Karpas-422 (cell line): ENCODE measurements at regions not wholly inside any gene's neighbourhood (a gene's known extent, or its start where the extent isn't known, plus 50 kb on each side); places are given as distances from the start of the nearest gene placed in this dataset.

Experiments
- DNase-seq: peaks from one replicate; pipeline ENCODE4 v3.0.0-alpha.2; 2015
- H2AFZ ChIP-seq: fragments of 200-600 bp; sonication (generic); 2 replicates; pipeline ENCODE4 v1.6.1; 2014; ENCODE audit warnings: antibody characterized with exemption, low read length, mixed read lengths
- H3K27ac ChIP-seq: fragments of 200-600 bp; sonication (generic); 2 replicates; pipeline ENCODE4 v1.5.1; 2014; ENCODE audit warnings: mild to moderate bottlenecking, low read length, moderate library complexity
- H3K27me3 ChIP-seq: fragments of 200-600 bp; sonication (generic); 2 replicates; pipeline ENCODE4 v1.6.1; 2014; ENCODE audit warnings: low read length, mixed read lengths
- H3K36me3 ChIP-seq: fragments of 200-600 bp; sonication (generic); 2 replicates; pipeline ENCODE4 v1.6.1; 2014; ENCODE audit warnings: low read length, mixed read lengths; ENCODE audit not compliant: insufficient read depth
- H3K4me1 ChIP-seq: fragments of 200-600 bp; sonication (generic); 2 replicates; pipeline ENCODE4 v1.6.1; 2014; ENCODE audit warnings: mild to moderate bottlenecking, low read length, mixed read lengths
- H3K4me2 ChIP-seq: fragments of 200-600 bp; sonication (generic); 2 replicates; pipeline ENCODE4 v1.6.1; 2014; ENCODE audit warnings: low read length, low read depth, mild to moderate bottlenecking; ENCODE audit not compliant: poor library complexity, severe bottlenecking
- H3K4me3 ChIP-seq: fragments of 200-600 bp; sonication (generic); 2 replicates; pipeline ENCODE4 v1.5.1; 2014; ENCODE audit warnings: mild to moderate bottlenecking, antibody characterized with exemption, low read length, mixed read lengths
- H3K79me2 ChIP-seq: fragments of 200-600 bp; sonication (generic); 2 replicates; pipeline ENCODE4 v1.6.1; 2014; ENCODE audit warnings: mild to moderate bottlenecking, low read length, mixed read lengths
- H3K9ac ChIP-seq: fragments of 200-600 bp; sonication (generic); 2 replicates; pipeline ENCODE4 v1.6.0; 2014; ENCODE audit warnings: low read length
- H3K9me2 ChIP-seq: fragments of 200-600 bp; sonication (generic), shearing (Covaris generic); replicated peaks from 2 replicates; pipeline ENCODE4 v1.6.0; 2014; ENCODE audit warnings: mild to moderate bottlenecking, low read length, moderate library complexity; ENCODE audit not compliant: insufficient read depth
- H3K9me3 ChIP-seq: fragments of 300-700, 200-600 bp; sonication (generic); 2 replicates; pipeline ENCODE4 v1.6.1; 2014; ENCODE audit warnings: low read length, mixed read lengths
- H4K20me1 ChIP-seq: fragments of 200-600 bp; sonication (generic); 2 replicates; pipeline ENCODE4 v1.6.1; 2014; ENCODE audit warnings: mild to moderate bottlenecking, antibody characterized with exemption, low read length, low read depth; ENCODE audit not compliant: insufficient read depth

- H3K27me3 ChIP-seq, result no peaks in the 10 kb centered on the region
- no peak overlapping the region for H3K4me2 ChIP-seq
- no peak overlapping the region for H3K9ac ChIP-seq
- no peaks in the 10 kb centered on the region for H3K9me3 ChIP-seq
- H3K79me2 ChIP-seq, result no peaks in the 10 kb centered on the region
- no peak for DNase-seq
- H4K20me1 ChIP-seq, result no peaks in the 10 kb centered on the region
- no peak overlapping the region for H3K27ac ChIP-seq
- H3K4me3 ChIP-seq, result no peak overlapping the region
- H2AFZ ChIP-seq, result no peak overlapping the region; the same call in 1 of the 2 replicates
- no peaks in the 10 kb centered on the region for H3K36me3 ChIP-seq
- no peaks in the 10 kb centered on the region for H3K9me2 ChIP-seq
- peaks cover 8% of the 10 kb centered on the region for H3K4me1 ChIP-seq
Measured at GRCh38 chr18:76569644-76570419, 74.8 kb upstream of the ZNF516 start.

GRCh38 chr18:76568731-76569130 lies 73.7 kb upstream of the ZNF516 start:
- Histone ChIP-seq H3K79me2 (no peaks in the 10 kb centered on the region), H3K4me2 (no peak overlapping the region), H3K4me3 (no peak overlapping the region), H3K27me3 (no peaks in the 10 kb centered on the region), H3K9ac (no peak overlapping the region), H3K27ac (no peak overlapping the region), H3K9me3 (no peaks in the 10 kb centered on the region), H4K20me1 (no peaks in the 10 kb centered on the region), H3K4me1 (peaks cover 12% of the 10 kb centered on the region), H3K9me2 (no peaks in the 10 kb centered on the region), H2AFZ (no peak overlapping the region), H3K36me3 (no peaks in the 10 kb centered on the region)
- DNase-seq, result no peak

DNA sequence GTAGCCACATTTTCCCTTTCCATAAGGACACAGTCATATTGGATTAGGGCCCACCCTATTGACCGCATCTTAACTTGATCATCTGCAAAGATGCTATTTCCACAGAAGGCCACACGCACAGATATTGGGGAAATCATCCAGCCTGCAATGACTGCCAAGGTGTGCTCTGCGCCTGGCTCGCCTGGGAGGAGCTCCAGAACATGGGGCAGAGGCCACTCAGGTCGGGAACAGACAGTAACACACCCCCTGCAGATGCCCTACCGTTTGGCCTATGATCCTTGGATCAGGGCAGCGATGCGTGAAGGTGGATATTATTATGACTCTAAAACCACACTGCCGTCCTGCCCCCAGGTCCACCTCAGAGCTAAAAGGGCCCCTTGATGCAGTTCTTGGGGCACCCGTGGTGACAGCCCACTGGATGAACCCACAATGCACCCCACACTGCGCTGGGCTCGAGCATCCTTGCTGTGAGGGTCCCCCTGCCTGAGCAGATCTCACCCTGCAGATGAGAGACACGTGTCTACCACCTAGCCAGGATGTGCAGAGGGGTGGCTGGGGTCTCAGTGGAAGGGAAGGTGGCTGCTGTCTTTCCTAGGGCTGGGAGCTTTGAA lies 72.9 kb upstream of the ZNF516 start:
- Histone ChIP-seq H4K20me1 (no peaks in the 10 kb centered on the region), H3K9ac (no peak overlapping the region), H3K9me3 (no peaks in the 10 kb centered on the region), H3K27me3 (no peaks in the 10 kb centered on the region), H3K4me1 (peaks cover 12% of the 10 kb centered on the region), H3K27ac (no peak overlapping the region), H3K79me2 (no peaks in the 10 kb centered on the region), H3K4me2 (no peak overlapping the region), H3K36me3 (no peaks in the 10 kb centered on the region), H3K9me2 (no peaks in the 10 kb centered on the region), H2AFZ (no peak overlapping the region), H3K4me3 (no peak overlapping the region)
- no peak for DNase-seq

DNA sequence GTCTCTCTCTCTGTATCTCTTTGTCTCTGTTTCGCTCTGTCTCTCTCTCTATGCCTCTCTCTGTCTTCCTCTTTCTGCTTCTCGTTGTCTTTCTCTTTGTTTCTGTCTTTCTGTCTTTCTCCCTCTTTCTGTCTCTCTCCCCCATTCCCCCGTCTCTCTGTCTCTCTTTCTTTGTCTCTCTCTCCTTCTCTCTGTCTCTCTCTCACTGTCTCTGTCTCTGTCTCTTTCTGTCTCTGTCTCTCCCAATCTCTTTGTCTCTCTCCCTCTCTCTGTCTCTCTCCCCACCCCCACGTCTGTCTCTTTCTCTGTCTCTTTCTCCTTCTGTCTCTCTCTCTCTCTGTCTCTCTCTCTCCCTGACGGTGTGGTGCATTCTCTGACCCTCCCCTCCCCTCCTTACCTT lies 71.9 kb upstream of the ZNF516 start:
- H3K36me3 ChIP-seq, result no peaks in the 10 kb centered on the region
- H3K27me3 ChIP-seq, result no peaks in the 10 kb centered on the region
- H3K27ac ChIP-seq, result no peak overlapping the region
- no peaks in the 10 kb centered on the region for H4K20me1 ChIP-seq
- no peaks in the 10 kb centered on the region for H3K9me3 ChIP-seq
- H3K9ac ChIP-seq, result no peak overlapping the region
- no peak overlapping the region for H3K4me3 ChIP-seq
- H3K4me1 ChIP-seq, result peaks cover 12% of the 10 kb centered on the region
- no peaks in the 10 kb centered on the region for H3K79me2 ChIP-seq
- H2AFZ ChIP-seq, result no peak overlapping the region
- H3K4me2 ChIP-seq, result no peak overlapping the region
- no peak for DNase-seq
- H3K9me2 ChIP-seq, result no peaks in the 10 kb centered on the region

DNA sequence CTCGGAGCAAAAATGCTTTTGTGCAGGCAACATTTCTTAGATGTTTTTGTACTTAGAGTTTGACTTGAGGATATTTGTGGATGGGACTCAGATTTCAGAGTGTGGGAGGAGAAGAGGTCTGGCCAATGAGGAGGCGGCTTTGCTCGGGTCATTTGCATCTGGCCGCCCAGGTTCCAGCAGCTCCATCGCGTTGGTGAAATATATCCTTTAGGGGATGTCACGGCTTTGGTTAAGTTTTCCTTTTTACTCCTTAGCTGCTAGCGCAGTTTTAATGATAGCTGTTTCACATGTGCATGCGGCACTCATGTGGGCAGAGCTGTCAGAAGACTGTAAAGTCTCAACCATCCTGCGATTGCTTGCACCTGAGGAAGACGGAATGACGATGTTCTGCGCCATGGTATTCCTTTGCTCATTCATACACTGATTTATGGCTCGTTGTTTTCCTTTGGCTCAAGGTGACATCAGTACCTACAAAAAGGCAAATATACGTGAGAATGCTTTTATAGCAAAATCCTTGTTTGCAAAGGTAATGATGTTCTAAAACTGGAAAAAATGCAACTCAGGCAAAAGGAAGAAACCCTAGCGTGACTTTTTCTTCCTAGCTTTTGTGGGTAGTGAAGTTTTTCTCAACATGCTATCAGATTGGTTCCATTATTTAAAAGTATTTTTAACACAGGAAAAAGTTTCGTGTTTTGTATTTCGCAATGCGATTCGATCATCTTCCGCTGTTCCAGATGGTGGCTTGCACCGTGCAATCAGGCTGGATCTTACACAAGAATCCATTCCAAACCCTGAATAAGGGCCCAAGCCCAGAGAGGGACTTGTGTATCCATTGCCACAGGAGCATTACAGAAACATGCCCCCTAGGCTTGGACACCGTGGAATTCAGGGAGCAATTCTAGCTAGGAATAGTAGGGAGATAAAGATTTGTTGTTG lies 70.5 kb upstream of the ZNF516 start:
- no peaks in the 10 kb centered on the region for H4K20me1 ChIP-seq
- no peaks in the 10 kb centered on the region for H3K27me3 ChIP-seq
- H3K27ac ChIP-seq, result no peak overlapping the region
- peaks cover 12% of the 10 kb centered on the region for H3K4me1 ChIP-seq
- DNase-seq, result peak; percentile 79
- no peaks in the 10 kb centered on the region for H3K36me3 ChIP-seq
- no peaks in the 10 kb centered on the region for H3K9me3 ChIP-seq
- no peaks in the 10 kb centered on the region for H3K9me2 ChIP-seq
- H3K4me3 ChIP-seq, result no peak overlapping the region
- no peak overlapping the region for H3K9ac ChIP-seq
- H3K4me2 ChIP-seq, result peak overlapping the region; percentile 43
- no peaks in the 10 kb centered on the region for H3K79me2 ChIP-seq
- no peak overlapping the region for H2AFZ ChIP-seq

DNA sequence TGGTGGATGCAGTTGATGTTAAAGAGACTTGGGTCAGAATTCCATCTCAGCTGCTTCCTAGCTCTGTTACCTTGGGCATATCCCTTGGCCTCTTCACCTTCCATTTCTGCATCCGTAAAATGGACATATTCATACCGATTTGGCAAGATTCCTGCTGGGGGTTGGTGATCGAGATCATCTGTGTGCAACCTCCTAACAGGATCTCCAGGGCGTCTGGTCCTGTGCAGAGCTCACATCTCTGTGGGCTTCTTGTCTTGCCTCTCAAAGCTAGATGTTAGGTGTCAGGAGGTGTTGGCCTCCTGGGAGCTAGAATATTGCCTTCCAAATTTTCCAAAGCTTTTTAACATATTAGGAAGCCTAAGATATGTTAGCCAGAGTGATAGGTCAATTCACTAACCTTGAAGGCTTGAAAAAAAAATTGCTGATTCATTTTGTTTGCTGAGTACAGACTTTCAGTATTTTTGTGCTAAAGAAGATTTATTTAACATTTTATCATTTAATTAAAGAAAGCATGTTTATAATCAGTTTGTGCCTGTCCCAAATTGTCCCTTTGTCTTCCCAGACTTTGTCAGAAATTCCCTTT lies 69.7 kb upstream of the ZNF516 start:
- H3K4me2 ChIP-seq, result peak overlapping the region; percentile 43

DNA sequence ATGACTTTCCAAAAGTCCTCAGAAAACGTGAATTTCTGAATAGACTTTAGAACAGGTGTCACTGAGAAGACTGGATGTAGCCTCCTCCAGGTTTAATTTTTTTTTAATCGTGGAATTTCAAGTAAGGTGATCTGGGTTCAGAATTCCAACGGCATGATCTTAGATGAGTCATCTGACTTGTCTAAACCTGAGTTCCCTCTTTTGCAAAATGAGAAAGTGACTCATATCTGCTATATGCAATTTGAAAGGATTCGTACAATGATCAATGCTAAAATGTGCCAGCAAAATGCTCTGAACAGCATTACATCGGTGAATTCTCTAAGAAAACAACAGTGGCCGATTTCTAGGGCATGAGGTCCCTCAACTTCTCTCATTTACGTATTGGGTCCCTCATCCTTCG lies 69.1 kb upstream of the ZNF516 start:
- DNase-seq, result no peak
- H3K79me2 ChIP-seq, result no peaks in the 10 kb centered on the region
- no peak overlapping the region for H3K4me3 ChIP-seq
- no peaks in the 10 kb centered on the region for H3K9me3 ChIP-seq
- no peak overlapping the region for H3K9ac ChIP-seq
- H3K27ac ChIP-seq, result no peak overlapping the region
- H3K4me1 ChIP-seq, result peaks cover 21% of the 10 kb centered on the region
- no peaks in the 10 kb centered on the region for H3K9me2 ChIP-seq
- H2AFZ ChIP-seq, result no peak overlapping the region
- H3K36me3 ChIP-seq, result no peaks in the 10 kb centered on the region
- H3K27me3 ChIP-seq, result no peaks in the 10 kb centered on the region; the same call in 1 of the 2 replicates
- H4K20me1 ChIP-seq, result no peaks in the 10 kb centered on the region
- H3K4me2 ChIP-seq, result no peak overlapping the region

More for the DNA sequence above, 69.7 kb upstream of the ZNF516 start:
- no peak for DNase-seq
- Histone ChIP-seq H3K27ac (no peak overlapping the region), H4K20me1 (no peaks in the 10 kb centered on the region), H3K4me3 (no peak overlapping the region), H3K36me3 (no peaks in the 10 kb centered on the region), H3K27me3 (no peaks in the 10 kb centered on the region), H3K79me2 (no peaks in the 10 kb centered on the region), H3K9me3 (no peaks in the 10 kb centered on the region), H3K9ac (no peak overlapping the region), H2AFZ (no peak overlapping the region), H3K9me2 (no peaks in the 10 kb centered on the region), H3K4me1 (peaks cover 17% of the 10 kb centered on the region)
